Uterus (tissue), 2 donors: ENCODE measurements at regions not wholly inside any gene's neighbourhood (a gene's known extent, or its start where the extent isn't known, plus 50 kb on each side); places are given as distances from the start of the nearest gene placed in this dataset.

Experiments
- CTCF ChIP-seq, 4 experiments: fragments of 200-600 bp in 2 of 4; fragments of 450-650 bp in 2 of 4; sonication (generic) in 2 of 4; IDR thresholded peaks; one replicate each; pipeline ENCODE4 v1.5.1; 2016 to 2019; ENCODE audit warnings: antibody characterized with exemption in 4 of 4, mild to moderate bottlenecking in 2 of 4, moderate library complexity in 1 of 4
- POLR2A ChIP-seq, 2 donors: fragments of 450-650 bp; IDR thresholded peaks; one replicate each; pipeline ENCODE4 v1.6.1; 2016; ENCODE audit warnings: antibody characterized with exemption in 2 of 2, mild to moderate bottlenecking in 1 of 2, moderate library complexity in 1 of 2

GRCh38 chr6:80610846-80611245 is 504.4 kb downstream of the BCKDHB start:
- TF ChIP-seq CTCF (IDR thresholded peaks at IDR 0.05) (no peak), POLR2A (IDR thresholded peaks at IDR 0.05) (no peak)
